HG02610 (cell line): ENCODE measurements at regions not wholly inside any gene's neighbourhood (a gene's known extent, or its start where the extent isn't known, plus 50 kb on each side); places are given as distances from the start of the nearest gene placed in this dataset.

Experiments used
- ATAC-seq: cut with Tn5 transposase; IDR thresholded peaks from one replicate; pipeline ENCODE4 v1.9.1; 2021; ENCODE audit warnings: mild to moderate bottlenecking, moderate library complexity; ENCODE audit not compliant: unreplicated experiment

DNA sequence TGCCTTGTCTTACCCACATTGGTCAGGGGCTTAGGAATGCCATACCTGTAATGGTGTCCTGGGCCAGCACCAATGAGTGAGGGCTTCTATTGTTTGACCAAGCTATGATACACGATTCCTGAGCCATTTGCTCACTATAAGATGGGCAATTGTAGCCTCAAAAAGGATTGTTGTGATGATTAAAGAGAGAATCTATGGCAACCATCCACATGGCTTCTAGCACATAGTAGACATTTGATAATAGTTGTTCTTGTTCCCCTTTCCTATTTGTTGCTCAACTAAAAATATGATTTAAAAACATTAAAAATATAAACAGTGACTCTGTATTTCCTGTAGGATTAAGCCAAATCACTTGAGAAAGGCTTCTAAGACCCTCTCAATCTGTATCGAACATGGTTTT, 366.1 kb downstream of the PCNX1 start:
- ATAC-seq: no peak

DNA sequence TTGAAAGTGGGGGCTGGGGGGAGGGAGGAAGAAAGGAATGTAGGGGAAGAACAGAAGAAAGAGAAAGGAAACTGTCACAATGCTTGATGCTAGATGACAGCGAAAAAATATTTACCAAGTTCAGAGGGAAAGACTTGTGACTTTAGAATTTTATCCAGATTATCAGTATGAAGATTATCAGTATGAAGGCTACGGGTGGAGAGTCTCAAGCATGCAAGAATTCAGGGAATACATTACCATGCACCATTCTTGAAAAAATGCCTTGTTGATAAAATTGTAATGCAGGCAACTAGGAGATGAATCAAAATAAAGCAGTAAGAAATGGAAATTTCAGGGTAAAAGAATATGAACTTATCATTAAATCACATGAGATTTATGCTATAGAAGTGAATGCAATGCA, 376.8 kb downstream of the PCNX1 start:
- no peak for ATAC-seq

DNA sequence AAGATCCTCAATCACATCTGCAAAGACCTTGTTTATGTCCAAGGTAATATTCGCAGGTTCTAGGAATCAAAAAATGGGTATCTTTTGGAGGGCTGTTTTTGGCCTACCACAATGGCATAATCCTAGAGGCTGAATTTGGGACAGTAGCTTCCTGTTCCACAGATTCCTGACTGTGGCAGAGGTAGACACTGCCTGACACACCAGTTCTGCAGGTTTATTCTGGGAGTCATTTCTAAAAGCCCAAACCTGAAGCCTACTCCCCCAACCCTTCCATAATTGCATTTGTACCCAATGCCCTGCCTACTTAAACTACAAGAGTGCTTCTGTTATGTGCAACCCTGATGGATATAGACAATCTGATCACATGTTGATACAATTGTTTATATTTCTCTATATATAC, 378.9 kb downstream of the PCNX1 start:
- ATAC-seq: no peak

DNA sequence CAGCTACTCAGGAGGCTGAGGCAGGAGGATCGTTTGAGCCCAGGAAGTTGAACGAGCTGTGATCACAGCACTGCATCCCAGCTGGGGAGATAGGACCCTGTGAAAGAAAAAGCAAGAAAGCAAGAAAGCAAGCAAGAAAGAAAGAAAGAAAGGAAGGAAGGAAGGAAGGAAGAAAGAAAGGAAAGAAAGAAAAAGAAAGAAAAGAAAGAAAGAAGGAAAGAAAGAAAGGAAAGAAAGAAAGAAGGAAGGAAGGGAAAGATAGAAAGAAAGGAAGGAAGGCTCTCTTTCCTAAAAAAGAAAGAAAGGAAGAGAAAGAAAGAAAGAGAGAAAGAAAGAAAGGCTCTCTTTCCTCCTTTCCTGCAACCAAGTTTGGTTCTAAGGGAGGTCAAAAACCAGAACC, 380.3 kb downstream of the PCNX1 start:
- ATAC-seq: no peak

DNA sequence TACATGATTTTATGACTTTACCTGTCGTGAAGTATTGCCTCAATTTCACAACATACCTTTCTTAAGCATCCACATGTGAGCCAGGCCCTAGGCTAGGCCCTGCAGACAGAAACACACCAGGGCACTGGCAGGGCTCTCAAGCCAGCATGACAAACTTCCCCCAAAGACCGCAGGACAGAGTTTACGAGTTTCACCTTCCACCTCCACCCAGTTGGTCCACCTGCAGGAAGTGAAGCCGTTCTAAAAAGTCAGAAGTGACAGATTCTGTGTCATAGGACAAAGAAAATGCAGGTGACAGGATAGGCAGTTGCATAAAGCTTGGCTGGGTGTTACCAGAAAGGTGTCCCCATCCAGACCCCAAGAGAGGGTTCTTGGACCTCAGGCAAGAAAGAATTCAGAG, 382.3 kb downstream of the PCNX1 start:
- ATAC-seq: peak; percentile 79

DNA sequence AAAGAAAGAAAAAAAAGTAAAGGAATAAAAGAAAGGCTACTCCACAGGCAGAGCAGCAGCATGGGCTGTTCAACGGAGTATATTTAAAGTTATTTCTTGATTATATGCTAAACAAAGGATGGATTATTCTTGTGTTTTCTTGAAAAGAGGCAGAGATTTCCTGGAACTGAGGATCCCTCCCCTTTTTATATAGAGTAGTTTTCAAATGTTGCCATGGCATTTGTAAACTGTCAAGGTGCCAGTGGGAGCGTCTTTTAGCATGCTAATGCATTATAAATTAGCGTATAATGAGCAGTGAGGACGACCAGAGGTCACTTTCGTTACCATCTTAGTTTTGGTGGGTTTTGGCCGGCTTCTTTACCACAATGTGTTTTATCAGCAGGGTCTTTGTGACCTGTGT, 383.0 kb downstream of the PCNX1 start:
- ATAC-seq: no peak

DNA sequence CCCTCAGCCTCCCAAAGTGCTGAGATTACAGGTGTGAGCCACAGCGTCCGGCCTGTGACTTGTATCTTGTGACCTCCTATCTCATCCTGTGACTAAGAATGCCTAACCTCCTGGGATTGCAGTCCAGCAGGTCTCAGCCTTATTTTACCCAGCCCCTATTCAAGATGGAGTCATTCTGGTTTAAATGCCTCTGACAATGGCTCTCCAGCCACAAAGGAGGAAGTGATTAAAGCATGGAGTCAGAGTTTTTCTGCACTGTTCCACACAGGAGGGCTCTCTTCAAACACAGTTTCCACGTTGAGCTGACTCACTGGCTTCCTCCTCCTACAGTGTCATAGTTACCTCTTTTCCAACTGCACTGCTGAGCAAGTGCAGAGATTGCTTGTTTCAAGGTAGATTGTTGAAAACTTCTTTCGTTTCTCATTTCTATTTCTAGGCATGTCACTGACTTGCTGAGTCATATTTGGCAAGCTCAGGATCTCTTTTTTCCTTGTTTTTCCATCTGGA, 383.8 kb downstream of the PCNX1 start:
- peak; percentile 86 for ATAC-seq

DNA sequence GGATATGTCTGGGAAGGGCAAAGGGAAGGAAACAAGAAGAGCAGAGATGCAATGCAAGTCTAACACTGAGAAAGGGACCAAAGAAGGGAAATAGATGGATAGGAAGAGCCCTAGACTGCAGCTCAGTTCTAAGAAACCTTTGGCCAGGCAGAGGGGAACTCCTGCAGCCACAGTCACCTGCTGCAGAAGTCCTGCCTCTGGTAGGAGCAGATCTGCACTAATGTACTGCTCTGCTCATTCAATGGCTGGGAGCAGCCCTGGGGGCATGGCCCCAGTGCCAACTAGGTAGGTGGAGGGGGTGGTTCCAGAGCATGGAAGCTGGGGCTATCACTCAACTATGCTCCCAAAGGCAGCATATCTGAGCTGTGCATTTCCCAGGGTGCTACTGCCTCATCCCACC, 388.9 kb downstream of the PCNX1 start:
- no peak for ATAC-seq

DNA sequence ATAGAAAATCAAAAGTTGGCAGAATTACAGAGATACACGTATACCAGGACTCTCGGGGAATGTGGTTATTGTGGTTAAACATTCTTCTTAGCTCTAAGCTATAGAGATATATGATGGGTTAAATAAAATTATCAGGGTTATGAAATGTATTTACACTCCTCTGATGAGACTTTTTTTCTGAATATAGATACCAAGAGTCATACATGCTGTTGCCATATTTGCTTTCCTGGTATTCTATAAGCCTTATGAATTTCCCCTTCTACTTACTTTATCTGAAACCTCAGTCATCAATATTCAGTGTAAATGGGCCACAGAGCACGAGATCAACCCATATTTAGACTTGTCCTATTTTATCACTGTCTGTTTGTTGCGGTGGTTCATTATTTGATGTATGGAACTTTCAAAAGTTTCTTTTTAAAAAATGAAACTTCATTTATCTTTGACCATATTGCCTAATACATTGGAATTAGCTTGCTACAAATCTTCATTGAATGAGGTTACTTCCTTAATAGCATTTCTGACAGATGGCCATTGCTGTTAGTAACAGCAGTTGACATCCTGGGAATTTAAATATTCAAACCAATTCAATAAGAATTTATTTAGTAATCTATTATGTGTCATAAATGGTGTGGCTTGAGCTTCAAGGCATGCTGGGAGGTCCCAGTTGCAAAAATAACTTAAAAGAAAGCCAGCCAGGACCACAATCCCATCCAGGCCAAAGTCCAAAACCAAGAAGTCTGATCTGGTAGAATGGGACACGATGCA, 393.5 kb downstream of the PCNX1 start:
- no peak for ATAC-seq

DNA sequence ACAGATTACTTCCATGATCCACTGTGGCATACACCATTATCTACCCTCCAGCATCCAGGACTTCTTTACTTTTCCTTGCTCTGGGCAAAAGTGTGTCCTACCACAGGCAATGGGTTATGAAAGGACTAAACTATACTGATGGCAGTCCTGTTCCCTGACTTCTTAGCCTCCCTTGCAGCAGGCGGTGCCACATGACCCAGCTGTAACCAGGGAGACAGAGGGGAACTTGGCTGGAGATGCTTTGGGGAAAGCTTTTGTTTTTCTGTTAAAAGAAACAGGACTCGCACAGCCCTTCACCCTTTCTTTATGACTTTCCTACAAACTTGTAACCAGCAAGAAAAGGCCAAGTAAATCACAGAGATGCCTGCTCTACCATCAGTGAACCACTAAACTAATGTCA, 394.4 kb downstream of the PCNX1 start:
- no peak for ATAC-seq

DNA sequence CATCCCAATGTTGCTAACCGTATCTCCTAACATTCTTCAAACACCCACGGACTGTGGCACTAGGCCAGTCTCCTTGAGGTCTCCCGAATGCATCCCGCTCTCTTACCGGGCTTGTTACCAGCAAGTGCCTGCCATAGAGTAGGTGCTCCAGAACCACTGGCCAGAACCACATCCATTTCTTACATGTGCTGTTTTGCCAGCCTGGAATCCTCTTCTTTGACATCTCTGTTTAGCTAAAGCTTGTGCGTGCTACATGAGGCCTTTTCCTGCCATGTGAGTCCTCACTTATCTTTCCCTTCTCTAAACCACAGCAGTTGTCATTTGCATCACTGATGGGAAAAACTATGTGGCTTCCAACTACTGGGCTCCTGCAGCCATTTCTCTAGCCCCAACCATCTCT, 397.4 kb downstream of the PCNX1 start:
- ATAC-seq: no peak

DNA sequence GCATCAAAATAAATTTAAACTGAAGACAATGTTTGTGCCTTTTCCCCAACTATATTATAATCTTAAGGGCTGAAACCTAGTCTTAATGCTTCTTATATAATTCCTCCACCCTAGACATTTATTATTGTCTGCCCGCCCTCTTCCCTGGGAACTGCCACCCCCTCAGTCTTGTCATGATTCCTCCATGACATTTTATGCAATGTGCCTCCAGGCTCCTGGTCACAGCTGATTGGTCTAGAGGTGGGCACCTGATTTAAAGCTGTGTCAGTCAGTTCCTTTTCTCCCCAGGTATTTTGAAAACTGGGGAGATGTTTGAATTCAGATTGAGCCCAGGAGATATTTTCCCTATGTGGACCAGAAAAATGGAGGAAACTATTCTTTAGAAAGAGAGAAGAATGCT, 401.4 kb downstream of the PCNX1 start:
- ATAC-seq: no peak

DNA sequence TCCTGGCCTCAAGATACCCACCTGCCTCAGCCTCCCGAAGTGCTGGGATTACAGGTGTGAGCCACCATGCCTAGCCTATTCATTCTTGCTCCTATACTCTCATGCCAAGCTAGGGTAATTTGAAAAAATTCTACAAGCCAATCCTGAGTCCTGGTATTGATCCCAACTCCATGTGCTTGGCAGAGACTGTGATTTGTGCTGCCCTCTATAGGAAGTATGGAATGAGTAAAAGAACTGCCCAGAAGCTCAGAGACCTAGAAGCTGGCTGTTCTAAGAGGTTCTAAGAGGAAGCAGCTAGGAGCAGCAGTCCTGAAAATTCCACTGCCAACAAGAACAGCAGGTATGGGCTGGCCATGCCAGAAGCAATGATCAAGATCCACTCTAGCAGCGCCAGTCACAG, 402.5 kb downstream of the PCNX1 start:
- ATAC-seq: no peak

DNA sequence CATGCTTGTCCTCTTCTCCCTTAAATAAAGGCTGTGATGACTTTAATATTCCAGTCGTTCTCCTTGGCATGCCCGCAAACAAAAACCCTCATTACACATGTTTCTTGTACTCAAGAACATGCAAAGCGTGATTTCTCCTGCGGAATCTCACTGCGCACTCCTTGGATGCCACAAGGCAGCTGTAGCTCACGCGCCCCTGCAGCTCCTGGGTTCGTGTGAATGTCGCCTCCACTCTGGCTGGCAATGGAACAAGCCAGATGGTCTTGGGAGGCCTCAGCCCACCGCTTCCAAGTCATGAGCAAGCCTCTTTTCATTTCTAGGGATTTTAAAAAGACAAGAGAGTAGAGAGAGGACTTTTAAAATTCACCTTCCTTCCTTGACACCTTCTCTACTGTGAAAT, 403.8 kb downstream of the PCNX1 start:
- ATAC-seq: no peak

DNA sequence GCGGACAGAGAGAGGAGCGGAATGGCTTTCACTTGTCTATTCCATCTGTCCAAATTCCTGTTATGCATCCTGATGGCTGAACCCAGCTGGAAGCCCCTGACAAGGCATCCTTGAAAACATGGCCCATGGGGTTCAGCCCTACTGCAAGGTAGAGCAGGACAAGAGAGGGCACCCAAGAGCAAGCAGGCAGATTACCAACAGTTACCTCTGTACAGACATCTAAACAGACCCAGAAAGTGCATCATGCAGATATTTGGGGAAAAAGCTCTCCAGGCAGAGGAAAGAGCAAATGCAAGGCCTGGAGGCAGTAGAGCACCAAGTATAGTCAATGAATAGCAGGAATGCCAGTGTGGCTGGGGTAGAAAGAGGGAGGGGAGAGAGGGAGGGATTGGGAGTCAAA, 407.5 kb downstream of the PCNX1 start:
- ATAC-seq: no peak

DNA sequence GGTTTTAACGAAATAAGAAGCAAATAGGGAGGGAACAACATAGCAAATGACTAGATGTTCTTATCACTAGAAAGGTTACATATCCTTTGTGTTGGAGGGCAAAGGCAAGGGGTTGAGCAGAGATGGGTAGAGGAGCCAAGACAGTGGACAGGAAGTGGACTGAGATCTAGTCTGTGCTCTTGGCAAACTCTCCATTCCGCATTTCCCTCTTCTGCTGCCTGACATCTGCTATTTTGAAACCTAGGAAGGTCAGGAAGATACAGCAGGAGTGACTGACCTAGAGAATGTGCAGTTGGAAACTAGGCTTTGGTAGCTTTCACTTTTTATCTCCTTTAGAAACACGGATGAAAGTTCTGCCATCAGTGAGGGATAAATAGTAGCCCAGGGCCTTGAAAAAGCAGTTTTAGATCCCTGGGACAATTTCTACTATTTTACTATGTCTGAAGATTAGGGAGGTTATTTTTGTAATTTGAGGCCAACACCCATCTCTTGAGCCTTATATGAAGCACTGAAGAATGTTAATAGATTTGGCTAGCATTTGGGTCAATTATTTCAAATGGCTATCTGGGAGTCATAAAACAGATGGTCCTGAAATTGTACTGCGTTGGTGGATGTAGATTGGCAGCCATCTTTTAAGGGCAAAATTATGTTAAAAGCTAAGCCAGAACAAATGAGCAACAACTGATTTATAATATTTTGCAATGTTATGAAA, 410.3 kb downstream of the PCNX1 start:
- no peak for ATAC-seq

DNA sequence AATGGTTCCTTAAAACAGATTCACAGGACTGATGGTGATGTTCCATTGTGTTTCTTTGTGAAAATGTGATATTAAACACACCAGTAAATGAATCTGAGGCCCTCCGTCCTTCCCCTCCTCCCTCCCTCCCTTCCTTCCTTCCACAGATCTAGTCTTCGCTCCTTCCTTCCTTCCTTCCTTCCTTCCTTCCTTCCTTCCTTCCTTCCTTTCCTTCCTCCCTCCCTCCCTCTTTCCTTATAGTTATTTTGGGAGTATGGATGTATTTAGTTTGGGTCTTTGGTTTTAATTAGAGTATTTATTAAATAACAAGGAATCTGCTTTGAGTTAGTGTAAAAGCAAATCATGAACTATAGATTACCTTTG, 410.8 kb downstream of the PCNX1 start:
- ATAC-seq: no peak

DNA sequence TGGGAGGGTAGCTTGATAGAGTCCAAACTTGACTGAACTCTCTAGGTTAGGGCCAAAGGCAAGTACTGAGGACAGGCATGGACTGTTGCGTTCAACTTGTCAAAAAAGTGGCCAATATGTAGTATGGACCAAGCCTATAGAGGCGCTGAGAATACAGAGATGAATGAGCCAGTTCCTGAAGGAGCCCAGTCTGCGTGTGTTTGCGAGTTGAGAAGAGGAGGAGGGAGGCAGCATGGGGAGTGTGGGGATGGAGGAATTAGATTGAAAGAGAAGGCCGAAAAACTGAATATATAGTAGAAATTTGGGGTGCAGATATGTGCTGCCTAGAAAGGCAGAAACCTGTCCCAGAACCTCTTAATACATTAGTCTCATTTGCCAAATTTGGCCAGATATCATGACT, 412.4 kb downstream of the PCNX1 start:
- ATAC-seq: no peak

DNA sequence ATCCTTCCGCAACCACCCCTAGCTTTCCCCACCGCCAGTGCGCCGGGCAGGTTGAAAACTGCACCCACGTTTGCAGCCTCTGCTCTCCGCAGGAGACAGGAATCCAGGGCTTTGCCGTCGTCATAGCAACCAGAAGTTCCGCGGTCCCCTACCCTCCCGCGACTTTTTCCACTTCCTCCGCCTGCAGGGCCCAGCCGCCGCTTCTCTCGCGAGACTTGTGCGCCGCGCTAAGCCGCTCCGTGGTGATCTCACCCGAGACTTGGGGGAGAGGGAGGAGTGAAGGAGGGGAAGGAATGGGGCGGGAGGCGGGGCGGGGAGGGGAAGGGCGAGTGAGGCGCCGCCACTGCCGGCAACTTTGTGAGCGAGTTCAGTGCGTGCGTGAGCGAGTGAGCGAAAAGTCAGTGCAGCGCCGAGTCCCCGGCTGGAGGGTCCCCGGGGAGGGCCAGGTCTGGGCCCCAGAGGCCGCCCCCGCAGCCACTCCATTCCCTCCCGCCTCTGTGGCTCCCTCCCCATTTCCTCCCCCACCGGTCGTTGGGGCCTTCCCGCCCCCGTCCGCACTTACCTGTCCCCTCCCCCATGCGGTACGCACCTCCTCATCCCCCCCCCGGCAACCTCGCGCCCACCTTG, 413.0 kb downstream of the PCNX1 start, which contains the start of gene SIPA1L1:
Gene SIPA1L1 (plus strand): TSS at position 370 of the 627 bp plus-strand sequence.
- ATAC-seq: peak; percentile 81

DNA sequence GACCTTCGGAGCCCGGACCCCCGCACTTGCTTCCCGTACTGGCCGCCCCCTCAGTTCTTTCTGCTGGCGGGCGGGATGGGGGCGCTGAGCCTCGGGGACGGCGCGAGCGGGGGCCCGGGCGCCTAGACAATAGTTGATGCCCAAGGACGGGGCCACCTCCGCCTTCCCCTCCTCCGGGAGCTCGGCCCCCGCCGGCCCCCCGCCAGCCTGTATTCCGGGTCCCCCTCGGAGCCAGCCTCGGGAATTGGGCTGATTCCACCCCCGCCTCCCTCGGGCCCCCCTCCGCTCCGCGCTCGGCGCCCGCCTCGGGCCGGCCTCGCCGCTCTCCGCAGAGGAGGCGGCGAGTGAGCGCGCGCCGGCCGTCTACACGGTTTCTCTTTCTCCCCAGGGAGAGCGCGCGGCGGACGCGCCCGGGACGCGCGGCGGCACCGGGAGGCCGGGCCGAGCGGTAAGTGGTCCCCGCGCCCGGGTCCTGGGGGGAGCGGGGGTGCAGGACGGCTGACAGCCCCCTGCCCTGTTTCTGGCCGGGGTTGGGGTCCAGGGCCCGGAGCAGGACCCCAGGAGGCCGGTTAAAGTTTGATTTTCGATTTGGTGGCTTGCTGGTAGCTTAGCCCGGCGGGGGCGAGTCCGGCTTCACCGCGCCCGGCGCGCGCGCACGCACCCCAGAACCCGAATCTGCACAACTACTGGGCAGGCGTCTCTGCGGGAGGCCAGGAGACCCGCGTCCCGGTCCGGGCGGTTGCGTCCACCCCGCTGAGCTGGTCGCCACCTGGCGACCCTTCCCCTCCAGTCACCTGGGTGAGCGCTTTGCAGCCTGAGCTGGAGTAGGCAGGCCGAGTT, 413.7 kb downstream of the PCNX1 start:
- peak; percentile 17 for ATAC-seq
